ENCODE measurements at regions not wholly inside any gene's neighbourhood (a gene's known extent, or its start where the extent isn't known, plus 50 kb on each side); places are given as distances from the start of the nearest gene placed in this dataset.

DNA sequence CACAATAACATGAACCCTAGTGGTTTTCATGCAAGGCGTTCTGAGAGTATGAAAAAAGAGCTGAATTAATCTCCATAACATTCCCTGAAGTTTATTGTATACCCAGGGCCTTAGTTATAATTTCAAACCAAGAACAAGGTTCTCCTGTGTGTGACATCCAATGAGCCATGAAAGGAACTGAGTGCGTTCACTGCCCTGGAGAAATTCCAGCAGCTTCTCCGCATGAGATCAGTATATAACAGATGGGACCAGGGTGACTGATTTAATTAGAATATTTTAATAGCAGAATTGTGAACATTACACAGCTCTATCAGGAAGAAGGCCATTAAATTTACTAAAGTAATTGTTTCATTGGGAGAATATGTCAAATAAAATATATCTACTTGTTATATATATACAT, 1190.5 kb upstream of the SLC10A2 start (continued):
- TF ChIP-seq SP4 (IDR thresholded peaks at IDR 0.05; ENCODE audit: low read length) (no peak), SAP30 (IDR thresholded peaks at IDR 0.05; ENCODE audit: insufficient read depth, insufficient replicate concordance, low read length) (no peak), TEAD4 (IDR thresholded peaks at IDR 0.05; ENCODE audit: low read depth, low read length) (no peak), POLR2AphosphoS5 (IDR thresholded peaks at IDR 0.05; ENCODE audit: low read depth, low read length) (no peak), GTF2F1 (IDR thresholded peaks at IDR 0.05; ENCODE audit: borderline replicate concordance, low read depth, low read length) (no peak)
